K562 (cell line): ENCODE measurements at regions not wholly inside any gene's neighbourhood (a gene's known extent, or its start where the extent isn't known, plus 50 kb on each side); places are given as distances from the start of the nearest gene placed in this dataset.
"Not testable (repeated sequence)": the region's sequence is repeated elsewhere in the genome, so short reads cannot be mapped to it uniquely, and the experiment has no call there.

ENCODE experiments used
- ELF1 ChIP-seq: fragments of 200-800 bp; sonication (Bioruptor generic); IDR thresholded peaks from 2 replicates; pipeline ENCODE4 v1.6.1; 2016; ENCODE audit warnings: missing genetic modification characterization, missing compliant biosample characterization
- EP400 ChIP-seq: fragments of 450-650 bp; IDR thresholded peaks from 2 replicates; pipeline ENCODE4 v1.6.1; 2017; ENCODE audit warnings: antibody characterized with exemption, mild to moderate bottlenecking, moderate library complexity
- FOXA3 ChIP-seq, 2 experiments: fragments of 450-650 bp in 1 of 2; sonication (generic) in 1 of 2; formaldehyde crosslinking; IDR thresholded peaks in 1 of 2; conservative IDR thresholded peaks in 1 of 2; 2 replicates each; pipeline versions ENCODE4 v1.4.0 to v1.8.0; 2020 to 2022; ENCODE audit warnings: mild to moderate bottlenecking in 2 of 2, missing genetic modification reagents in 1 of 2
- GABPA ChIP-seq: fragments of 200-800 bp; sonication (Bioruptor generic); conservative IDR thresholded peaks from 2 replicates; pipeline ENCODE4 v1.6.1; 2016; ENCODE audit warnings: low read depth, missing genetic modification characterization, missing compliant biosample characterization
- ID3 ChIP-seq, 2 experiments: fragments of 250-450 bp in 1 of 2; fragments of 450-650 bp in 1 of 2; sonication (Bioruptor Pico) in 1 of 2; IDR thresholded peaks; 2 replicates each; pipeline versions ENCODE4 v1.6.1 to v1.8.0; 2016 to 2021; ENCODE audit warnings: mild to moderate bottlenecking in 2 of 2, moderate library complexity in 2 of 2, missing compliant biosample characterization in 1 of 2, missing genetic modification characterization in 1 of 2
- L3MBTL2 ChIP-seq: fragments of 450-650 bp; IDR thresholded peaks from 2 replicates; pipeline ENCODE4 v1.6.1; 2016; ENCODE audit warnings: mild to moderate bottlenecking, moderate library complexity
- MNT ChIP-seq, 2 experiments: fragments of 450-650 bp; conservative IDR thresholded peaks; 2 replicates each; pipeline ENCODE4 v1.6.1; 2017; ENCODE audit warnings: mild to moderate bottlenecking in 2 of 2, moderate library complexity in 2 of 2
- NCOR1 ChIP-seq: fragments of 450-650 bp; IDR thresholded peaks from 2 replicates; pipeline ENCODE4 v1.6.1; 2016; ENCODE audit warnings: mild to moderate bottlenecking, moderate library complexity
- NR2C2 ChIP-seq, 2 experiments: fragments of 200-800 bp in 1 of 2; sonication (Bioruptor generic) in 1 of 2; sonication (generic) in 1 of 2; formaldehyde crosslinking in 1 of 2; IDR thresholded peaks; 2 replicates each; pipeline versions ENCODE4 v1.6.1 to v1.8.0; 2016 to 2022; ENCODE audit warnings: mild to moderate bottlenecking in 1 of 2, missing compliant biosample characterization in 1 of 2, missing genetic modification characterization in 1 of 2, missing genetic modification reagents in 1 of 2
- NRF1 ChIP-seq, 2 experiments: fragments of 450-650 bp; IDR thresholded peaks in 1 of 2; conservative IDR thresholded peaks in 1 of 2; 2 replicates each; pipeline ENCODE4 v1.6.1; 2014; ENCODE audit warnings: mild to moderate bottlenecking in 2 of 2
- PHF8 ChIP-seq: fragments of 200-600 bp; sonication (generic); IDR thresholded peaks from 2 replicates; pipeline ENCODE4 v1.6.1; 2012; ENCODE audit warnings: mixed run types, mild to moderate bottlenecking, inconsistent platforms, low read length, moderate library complexity, borderline replicate concordance
- POLR2A ChIP-seq: fragments of 450-650 bp; conservative IDR thresholded peaks from 2 replicates; pipeline ENCODE4 v1.6.1; 2016
- POLR2G ChIP-seq: fragments of 200-400 bp; formaldehyde crosslinking; IDR thresholded peaks from 2 replicates; pipeline ENCODE4 v1.6.1; 2017; ENCODE audit warnings: low read depth, mild to moderate bottlenecking, antibody characterized with exemption, low read length, moderate library complexity
- RBFOX2 ChIP-seq: fragments of 200-400 bp; formaldehyde crosslinking; IDR thresholded peaks from 2 replicates; pipeline ENCODE4 v1.6.1; 2017; ENCODE audit warnings: low read depth, mild to moderate bottlenecking, low read length, moderate library complexity
- SIN3B ChIP-seq: fragments of 450-650 bp; IDR thresholded peaks from 2 replicates; pipeline ENCODE4 v1.6.1; 2017; ENCODE audit warnings: low read depth, mild to moderate bottlenecking, moderate library complexity
- SMAD4 ChIP-seq: fragments of 250-450 bp; sonication (Bioruptor Pico); conservative IDR thresholded peaks from 2 replicates; pipeline ENCODE4 v1.8.0; 2021; ENCODE audit warnings: inconsistent platforms, mild to moderate bottlenecking, moderate library complexity
- SUPT5H ChIP-seq: fragments of 450-650 bp; IDR thresholded peaks from 2 replicates; pipeline ENCODE4 v1.6.1; 2016
- TEAD1 ChIP-seq, 2 experiments: fragments of 450-650 bp in 1 of 2; sonication (generic) in 1 of 2; formaldehyde crosslinking; IDR thresholded peaks; 2 replicates each; pipeline versions ENCODE4 v1.4.0 to v1.8.0; 2020 to 2022; ENCODE audit warnings: mild to moderate bottlenecking in 2 of 2, missing genetic modification reagents in 1 of 2
- TEAD4 ChIP-seq, 2 experiments: sonication (generic) in 1 of 2; formaldehyde crosslinking in 1 of 2; IDR thresholded peaks; 2 replicates each; pipeline versions ENCODE4 v1.6.1 to v1.8.0; 2012 to 2022; ENCODE audit warnings: borderline replicate concordance in 1 of 2, inconsistent platforms in 1 of 2, low read length in 1 of 2, mild to moderate bottlenecking in 1 of 2, missing genetic modification reagents in 1 of 2
- TFAP4 ChIP-seq: sonication (generic); formaldehyde crosslinking; IDR thresholded peaks from 2 replicates; pipeline ENCODE4 v1.8.0; 2022; ENCODE audit warnings: missing genetic modification reagents, mild to moderate bottlenecking, moderate library complexity, borderline replicate concordance
- YY1 ChIP-seq, 3 experiments: IDR thresholded peaks; 2 replicates each; pipeline ENCODE4 v1.6.1; 2011; ENCODE audit warnings: low read length in 2 of 3, mild to moderate bottlenecking in 2 of 3, moderate library complexity in 2 of 3, borderline replicate concordance in 1 of 3, control low read depth in 1 of 3, low read depth in 1 of 3; ENCODE audit not compliant: insufficient read depth in 3 of 3, insufficient replicate concordance in 2 of 3, control insufficient read depth in 1 of 3, insufficient read length in 1 of 3; ENCODE audit errors: extremely low read depth in 1 of 3
- ZNF511 ChIP-seq: sonication (generic); formaldehyde crosslinking; IDR thresholded peaks from 2 replicates; pipeline ENCODE4 v1.8.0; 2022; ENCODE audit warnings: mild to moderate bottlenecking, missing genetic modification reagents

GRCh38 chr7:113742946-113743431 is 175.8 kb downstream of the PPP1R3A start (continued):
- TF ChIP-seq ID3 (CRISPR knock-in tag; IDR thresholded peaks at IDR 0.05); TEAD4 (CRISPR knock-in tag; IDR thresholded peaks at IDR 0.05; ENCODE audit: borderline replicate concordance): not testable (repeated sequence)
- TF ChIP-seq ID3 (tag; IDR thresholded peaks at IDR 0.05), result 0 out of 2 replicates have a peak, but pooled peaks have one; percentile 22
- peak; percentile 65; the same call in 1 of the 2 replicates for TF ChIP-seq TFAP4 (CRISPR knock-in tag)
- TF ChIP-seq SMAD4 (CRISPR knock-in tag), result peak; percentile 72; the same call in 1 of the 2 replicates
- peak; percentile 53; the same call in 1 of the 2 replicates for TF ChIP-seq NR2C2 (CRISPR knock-in tag; IDR thresholded peaks at IDR 0.05)
- TF ChIP-seq NR2C2 (tag; IDR thresholded peaks at IDR 0.05), result peak; percentile 58; the same call in 1 of the 2 replicates
- peak; percentile 14; the same call in 1 of the 2 replicates for TF ChIP-seq NCOR1
- TF ChIP-seq TEAD4 (IDR thresholded peaks at IDR 0.05; ENCODE audit: low read length), result peak; percentile 17; the same call in 1 of the 2 replicates
- TF ChIP-seq MNT (conservative IDR thresholded peaks at IDR 0.05), result 0 out of 4 replicates have a peak, but pooled peaks of 1 of the 2 experiments have one; percentile 29
- peak; percentile 46 for TF ChIP-seq GABPA (tag)
- TF ChIP-seq PHF8, result peak; percentile 48; the same call in 1 of the 2 replicates
- peak; percentile 69 for TF ChIP-seq POLR2G
- TF ChIP-seq RBFOX2, result peak; percentile 64
- peak; percentile 59 for TF ChIP-seq ELF1
- peak; percentile 91 to 97 for TF ChIP-seq FOXA3 (CRISPR knock-in tag; conservative IDR thresholded peaks at IDR 0.05 in 1 of 2, IDR thresholded peaks at IDR 0.05 in 1 of 2)
- peak; percentile 54 to 66; a peak in 3 of 4 replicates for TF ChIP-seq NRF1 (conservative IDR thresholded peaks at IDR 0.05 in 1 of 2, IDR thresholded peaks at IDR 0.05 in 1 of 2)
- TF ChIP-seq YY1 (IDR thresholded peaks at IDR 0.05; ENCODE audit: borderline replicate concordance in 1 of 3, control insufficient read depth in 1 of 3, extremely low read depth in 1 of 3, insufficient read depth in 3 of 3, insufficient read length in 1 of 3, insufficient replicate concordance in 2 of 3, low read depth in 1 of 3, low read length in 2 of 3), result peak in 1 of 3 experiments; percentile 81
- peak; percentile 76 for TF ChIP-seq ZNF511 (CRISPR knock-in tag)
- peak in 1 of 2 experiments; percentile 43; a peak in 1 of 4 replicates for TF ChIP-seq TEAD1 (CRISPR knock-in tag; IDR thresholded peaks at IDR 0.05)
- TF ChIP-seq POLR2A, result peak; percentile 57
- 0 out of 2 replicates have a peak, but pooled peaks have one; percentile 9 for TF ChIP-seq SIN3B
- TF ChIP-seq SUPT5H, result peak; percentile 38; the same call in 1 of the 2 replicates
- TF ChIP-seq EP400, result peak; percentile 56
- 0 out of 2 replicates have a peak, but pooled peaks have one; percentile 30 for TF ChIP-seq L3MBTL2
